ENCODE measurements at regions not wholly inside any gene's neighbourhood (a gene's known extent, or its start where the extent isn't known, plus 50 kb on each side); places are given as distances from the start of the nearest gene placed in this dataset.
"Not testable (repeated sequence)": the region's sequence is repeated elsewhere in the genome, so short reads cannot be mapped to it uniquely, and the experiment has no call there.

DNA sequence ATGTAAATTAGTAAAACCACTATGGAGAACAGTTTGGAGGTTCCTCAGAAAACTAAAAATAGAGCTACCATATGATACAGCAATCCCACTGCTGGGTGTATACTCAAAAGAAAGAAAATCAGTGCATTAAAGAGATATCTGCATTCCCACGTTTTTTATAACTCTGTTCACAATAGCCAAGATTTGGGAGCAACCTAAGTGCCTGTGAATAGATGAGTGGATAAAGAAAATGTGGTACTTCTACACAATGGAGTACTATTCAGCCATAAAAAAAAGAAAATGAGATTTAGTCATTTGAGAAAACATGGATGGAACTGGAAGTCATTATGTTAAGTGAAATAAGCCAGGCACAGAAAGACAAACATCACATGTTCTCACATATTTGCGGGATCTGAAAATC lies 246.0 kb upstream of the SOX9 start:
- not testable (repeated sequence) for H3K4me1 ChIP-seq (ENCODE audit: insufficient read depth, low read length); H3K9me3 ChIP-seq (ENCODE audit: control insufficient read depth, insufficient read depth, low read length); H3K36me3 ChIP-seq (ENCODE audit: insufficient read depth, low read length); H3K9ac ChIP-seq (ENCODE audit: low read depth, low read length)

DNA sequence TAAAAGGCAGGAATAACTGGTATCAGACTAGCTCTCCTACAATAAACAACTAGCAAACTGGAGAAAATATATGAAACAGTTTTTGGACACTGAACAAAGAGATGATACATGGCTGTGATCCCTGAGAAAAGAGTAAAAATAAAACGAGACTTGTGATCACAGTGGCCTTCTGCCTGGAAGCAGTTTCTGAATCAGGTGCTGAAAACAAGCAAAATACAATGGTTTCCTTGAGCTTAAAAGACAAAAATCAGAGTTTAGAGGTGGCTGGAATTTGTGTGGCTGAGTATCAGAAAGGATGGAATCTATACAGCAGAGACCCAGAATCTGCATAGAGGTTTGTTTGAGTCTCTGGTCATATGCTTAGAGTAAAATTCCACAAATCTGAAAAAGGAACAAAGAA lies 242.5 kb upstream of the SOX9 start:
- H3K9me3 ChIP-seq (ENCODE audit: control insufficient read depth, insufficient read depth, low read length) = no peaks in the 10 kb centered on the region
- no peaks in the 10 kb centered on the region for H3K36me3 ChIP-seq (ENCODE audit: insufficient read depth, low read length)
- no peaks in the 10 kb centered on the region for H3K4me1 ChIP-seq (ENCODE audit: insufficient read depth, low read length)
- no peak overlapping the region for H3K9ac ChIP-seq (ENCODE audit: low read depth, low read length)

DNA sequence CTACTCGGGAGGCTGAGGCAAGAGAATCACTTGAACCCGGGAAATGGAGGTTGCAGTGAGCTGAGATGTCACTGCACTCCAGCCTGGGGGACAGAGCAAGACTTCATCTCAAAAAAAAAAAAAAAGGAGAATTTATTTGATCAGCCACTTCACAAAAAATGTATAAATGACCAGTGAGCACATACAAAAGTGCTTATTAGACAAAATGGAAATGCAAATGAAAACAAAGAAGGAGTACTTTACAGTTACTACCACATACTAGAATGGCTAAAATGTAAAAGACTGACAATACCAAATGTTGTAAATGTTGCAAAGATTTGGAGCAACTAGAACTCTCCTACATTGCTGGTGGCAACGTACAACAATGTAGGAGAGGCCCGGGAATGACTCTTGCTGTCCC lies 241.8 kb upstream of the SOX9 start:
- no peaks in the 10 kb centered on the region for H3K9me3 ChIP-seq (ENCODE audit: control insufficient read depth, insufficient read depth, low read length)

DNA sequence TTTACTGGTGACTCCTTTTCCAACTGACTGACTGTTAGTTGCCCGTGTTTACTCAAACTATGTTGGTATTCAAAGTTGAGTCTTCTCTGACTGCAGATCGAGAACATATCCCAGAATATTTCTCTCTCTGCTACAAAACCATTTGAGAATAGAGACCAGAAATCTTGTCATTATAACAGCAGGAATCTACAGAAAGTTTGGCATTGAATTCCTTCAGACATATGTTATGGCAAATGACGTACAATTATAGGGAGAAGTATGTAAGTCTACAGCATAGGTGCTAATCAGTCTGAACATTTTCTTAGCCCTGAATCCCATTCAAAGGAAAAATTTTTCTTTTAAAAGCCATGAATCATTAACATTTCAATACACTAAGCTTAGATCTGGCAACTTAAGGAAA lies 239.8 kb upstream of the SOX9 start:
- H3K9me3 ChIP-seq (ENCODE audit: control insufficient read depth, insufficient read depth, low read length) = no peaks in the 10 kb centered on the region
- H3K36me3 ChIP-seq (ENCODE audit: insufficient read depth, low read length) = no peaks in the 10 kb centered on the region
- H3K4me1 ChIP-seq (ENCODE audit: insufficient read depth, low read length) = no peaks in the 10 kb centered on the region
- no peak overlapping the region for H3K9ac ChIP-seq (ENCODE audit: low read depth, low read length)

More for the DNA sequence above, 241.8 kb upstream of the SOX9 start:
- no peak overlapping the region for H3K9ac ChIP-seq (ENCODE audit: low read depth, low read length)
- no peaks in the 10 kb centered on the region for H3K36me3 ChIP-seq (ENCODE audit: insufficient read depth, low read length)
- no peaks in the 10 kb centered on the region for H3K4me1 ChIP-seq (ENCODE audit: insufficient read depth, low read length)

DNA sequence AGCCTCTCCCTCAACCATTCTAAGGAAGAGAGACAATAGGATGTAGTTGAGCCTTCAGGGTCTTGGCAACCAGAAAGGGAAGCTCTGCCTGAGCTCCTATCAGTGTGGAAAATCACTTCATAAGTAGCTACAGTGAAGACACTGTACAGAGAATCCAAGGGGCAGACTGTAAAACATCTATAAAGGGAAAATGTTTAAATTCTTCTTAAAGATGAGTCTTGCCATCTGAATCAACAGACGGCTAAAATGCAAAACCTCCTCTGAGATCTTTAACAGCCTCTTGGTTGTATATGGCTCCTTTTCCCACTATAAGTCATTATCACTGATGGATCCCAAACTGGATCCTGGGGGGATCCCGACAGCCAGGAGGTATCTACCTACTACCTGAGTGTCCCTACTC lies 239.2 kb upstream of the SOX9 start:
- Histone ChIP-seq H3K9me3 (ENCODE audit: control insufficient read depth, insufficient read depth, low read length) (no peaks in the 10 kb centered on the region), H3K9ac (ENCODE audit: low read depth, low read length) (no peak overlapping the region), H3K36me3 (ENCODE audit: insufficient read depth, low read length) (no peaks in the 10 kb centered on the region), H3K4me1 (ENCODE audit: insufficient read depth, low read length) (no peaks in the 10 kb centered on the region)

DNA sequence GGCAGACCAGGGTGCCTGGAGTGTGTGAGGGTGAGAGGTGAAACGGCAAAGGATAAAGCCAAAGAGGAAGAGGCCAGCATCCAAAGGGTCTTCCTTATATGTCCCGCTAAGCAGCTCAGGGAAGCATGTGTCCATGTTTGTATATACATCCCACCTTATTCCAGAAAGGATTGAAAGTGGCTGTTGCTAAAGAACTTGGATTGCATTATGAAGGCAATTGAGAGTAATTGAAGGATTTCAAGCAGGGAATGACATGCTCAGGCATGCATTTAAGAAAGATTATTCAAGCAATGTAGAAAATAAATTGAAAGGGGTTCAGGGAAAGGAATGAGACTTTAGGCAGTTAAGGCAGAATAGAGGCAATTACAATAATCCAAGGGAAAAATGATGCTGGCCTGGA lies 237.6 kb upstream of the SOX9 start:
- Histone ChIP-seq H3K9me3 (ENCODE audit: control insufficient read depth, insufficient read depth, low read length) (no peaks in the 10 kb centered on the region), H3K9ac (ENCODE audit: low read depth, low read length) (no peak overlapping the region), H3K4me1 (ENCODE audit: insufficient read depth, low read length) (no peaks in the 10 kb centered on the region), H3K36me3 (ENCODE audit: insufficient read depth, low read length) (no peaks in the 10 kb centered on the region)

DNA sequence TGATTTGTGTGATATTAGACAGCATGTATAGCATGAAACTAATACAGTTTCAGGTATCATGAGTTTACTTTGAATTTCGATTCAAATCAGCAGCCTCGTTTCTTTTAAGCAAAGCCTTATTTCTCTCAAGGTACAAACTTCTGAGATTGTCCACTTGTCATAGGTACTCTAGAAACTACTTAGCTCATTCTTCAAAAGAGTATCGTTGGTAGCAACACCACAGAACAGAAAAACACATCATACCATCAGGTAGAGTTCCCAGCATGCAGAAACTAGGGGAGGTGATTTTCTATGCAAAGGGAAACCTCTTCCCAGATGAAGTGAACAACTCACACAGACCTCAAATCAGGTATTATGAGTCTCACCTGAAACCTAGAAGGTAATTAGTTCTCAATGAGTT lies 237.0 kb upstream of the SOX9 start:
- H3K4me1 ChIP-seq (ENCODE audit: insufficient read depth, low read length) = no peaks in the 10 kb centered on the region
- no peaks in the 10 kb centered on the region for H3K36me3 ChIP-seq (ENCODE audit: insufficient read depth, low read length)
- H3K9ac ChIP-seq (ENCODE audit: low read depth, low read length) = no peak overlapping the region
- no peaks in the 10 kb centered on the region for H3K9me3 ChIP-seq (ENCODE audit: control insufficient read depth, insufficient read depth, low read length)

DNA sequence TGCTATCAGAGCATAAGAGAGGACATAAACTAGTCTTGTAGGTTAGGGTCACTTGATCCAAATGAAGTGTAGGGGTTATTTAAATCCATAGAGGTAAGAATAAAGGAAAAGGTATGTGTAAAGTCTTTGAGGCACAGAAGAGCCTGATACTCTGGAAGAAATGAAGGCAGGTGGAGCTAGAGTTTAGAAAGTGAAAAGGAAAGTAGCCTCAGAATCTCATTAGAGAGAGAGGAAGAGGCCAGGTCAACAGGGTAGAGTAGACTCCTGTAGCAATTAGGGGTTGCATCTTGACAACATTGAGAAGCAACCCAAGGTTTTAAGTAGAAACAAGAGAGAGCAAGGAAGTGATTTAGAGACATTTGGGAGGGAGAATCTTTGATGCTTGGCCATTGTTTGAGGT lies 235.2 kb upstream of the SOX9 start:
- no peaks in the 10 kb centered on the region for H3K36me3 ChIP-seq (ENCODE audit: insufficient read depth, low read length)
- no peaks in the 10 kb centered on the region for H3K9me3 ChIP-seq (ENCODE audit: control insufficient read depth, insufficient read depth, low read length)
- H3K4me1 ChIP-seq (ENCODE audit: insufficient read depth, low read length) = no peaks in the 10 kb centered on the region
- no peak overlapping the region for H3K9ac ChIP-seq (ENCODE audit: low read depth, low read length)

DNA sequence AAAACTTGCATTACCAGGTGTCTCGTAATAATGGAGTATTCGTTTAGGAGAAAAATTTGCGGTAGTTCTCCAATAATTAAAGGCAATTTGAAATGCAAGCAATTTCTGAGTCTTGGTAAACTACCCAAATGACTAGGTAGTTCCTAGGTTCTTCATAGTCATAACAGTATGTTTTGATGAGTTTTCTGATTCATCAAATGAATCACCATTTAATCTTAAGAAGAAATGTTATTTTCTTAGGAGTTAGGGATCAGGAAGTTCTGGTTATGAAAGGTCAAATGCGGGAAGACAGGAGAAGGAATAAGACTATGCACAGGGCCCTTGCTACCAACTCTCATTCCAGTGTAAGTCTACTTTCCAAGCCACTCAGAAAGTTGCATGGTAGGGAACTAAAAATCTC lies 221.5 kb upstream of the SOX9 start:
- Histone ChIP-seq H3K9ac (ENCODE audit: low read depth, low read length) (no peak overlapping the region), H3K9me3 (ENCODE audit: control insufficient read depth, insufficient read depth, low read length) (no peaks in the 10 kb centered on the region), H3K36me3 (ENCODE audit: insufficient read depth, low read length) (no peaks in the 10 kb centered on the region), H3K4me1 (ENCODE audit: insufficient read depth, low read length) (no peaks in the 10 kb centered on the region)

DNA sequence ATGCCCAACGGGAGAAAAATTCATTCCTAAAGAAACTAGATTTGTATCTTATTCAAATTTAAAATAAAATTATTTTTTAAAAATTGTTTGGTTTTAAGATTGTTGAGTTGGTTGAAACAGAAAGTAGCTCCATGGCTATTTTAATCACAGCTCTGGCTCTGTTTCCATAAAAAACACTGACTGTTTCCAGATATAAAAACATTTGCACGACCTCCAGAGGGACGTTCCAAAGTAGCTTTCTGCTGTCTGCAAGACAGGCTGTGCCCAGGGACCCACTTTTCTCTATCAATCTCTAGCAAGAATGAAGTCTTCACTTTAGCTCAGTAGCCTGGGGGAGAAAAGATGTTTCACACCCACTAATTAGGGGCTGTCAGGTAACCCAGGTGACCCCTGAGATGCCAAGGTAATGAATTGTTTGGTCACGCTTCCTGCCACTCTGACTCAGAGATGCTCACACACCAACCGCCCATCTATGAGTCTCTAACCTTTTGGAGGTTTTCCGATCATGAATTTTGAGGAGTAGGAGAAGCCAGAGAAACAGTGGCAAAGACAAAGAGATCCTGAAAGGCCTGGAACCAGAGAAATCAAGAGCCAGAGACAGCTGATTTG lies 220.1 kb upstream of the SOX9 start:
- Histone ChIP-seq H3K9me3 (ENCODE audit: control insufficient read depth, insufficient read depth, low read length) (no peaks in the 10 kb centered on the region), H3K4me1 (ENCODE audit: insufficient read depth, low read length) (no peaks in the 10 kb centered on the region), H3K9ac (ENCODE audit: low read depth, low read length) (no peak overlapping the region), H3K36me3 (ENCODE audit: insufficient read depth, low read length) (no peaks in the 10 kb centered on the region; the same call in 1 of the 2 replicates)

DNA sequence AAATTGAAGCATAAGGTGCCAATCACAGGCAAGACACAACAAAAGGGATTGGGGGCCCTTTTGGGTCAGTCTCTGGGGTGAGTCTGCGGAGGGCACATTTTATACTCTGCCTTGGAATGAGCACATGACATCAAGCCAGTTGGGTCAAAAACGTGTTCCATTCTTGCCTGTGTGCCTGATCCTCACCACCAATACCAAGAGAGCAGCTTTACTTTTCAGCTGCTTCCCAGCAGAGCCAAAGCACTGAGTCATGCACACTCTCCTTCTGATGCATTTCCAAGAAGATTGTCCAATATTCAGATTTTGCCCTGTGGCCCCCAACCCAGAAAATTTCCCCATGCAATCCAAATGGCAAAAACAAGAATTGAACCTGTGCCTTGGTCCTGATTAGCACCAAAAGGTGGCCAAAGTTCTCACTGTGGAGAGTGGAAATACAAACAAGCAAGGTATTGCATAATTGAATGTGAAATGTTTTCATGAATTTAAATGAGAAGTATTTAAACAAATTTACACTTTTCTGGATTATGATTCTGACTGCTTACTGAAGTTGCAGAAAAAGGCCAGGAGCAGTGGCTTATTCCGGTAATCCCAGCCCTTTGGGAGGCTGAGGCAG lies 217.8 kb upstream of the SOX9 start:
- Histone ChIP-seq H3K9me3 (ENCODE audit: control insufficient read depth, insufficient read depth, low read length) (no peaks in the 10 kb centered on the region), H3K9ac (ENCODE audit: low read depth, low read length) (no peak overlapping the region), H3K36me3 (ENCODE audit: insufficient read depth, low read length) (no peaks in the 10 kb centered on the region; the same call in 1 of the 2 replicates), H3K4me1 (ENCODE audit: insufficient read depth, low read length) (no peaks in the 10 kb centered on the region)

DNA sequence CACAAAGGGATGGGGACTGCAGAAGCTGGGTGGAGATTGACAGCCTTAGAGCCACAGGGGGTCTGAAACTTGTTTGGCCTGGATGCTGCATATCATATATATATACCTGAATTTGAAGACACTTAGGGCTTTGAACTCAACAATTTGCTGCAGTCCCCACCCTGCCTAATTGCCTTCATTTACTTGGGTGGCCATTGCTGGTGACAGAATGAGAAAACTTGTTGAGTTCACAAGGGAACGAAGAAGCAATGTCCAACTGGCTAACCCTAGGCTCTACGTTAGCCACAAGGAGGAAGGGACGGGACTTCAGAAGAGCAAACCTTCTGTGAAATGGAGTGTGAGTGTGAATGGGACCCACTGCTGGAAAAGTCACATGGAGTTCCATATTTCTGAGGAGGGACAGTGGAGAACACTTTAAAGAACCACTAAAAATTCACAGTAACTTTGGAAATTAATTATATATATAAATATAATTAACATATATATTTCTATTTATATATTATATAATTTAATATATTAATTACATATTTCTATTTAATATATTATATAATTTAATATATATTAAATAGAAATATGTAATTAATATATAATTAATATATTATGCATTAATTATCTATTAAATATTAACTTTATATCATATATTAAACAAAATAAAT lies 215.3 kb upstream of the SOX9 start:
- H3K36me3 ChIP-seq (ENCODE audit: insufficient read depth, low read length) = no peaks in the 10 kb centered on the region; the same call in 1 of the 2 replicates
- H3K4me1 ChIP-seq (ENCODE audit: insufficient read depth, low read length) = no peaks in the 10 kb centered on the region
- H3K9ac ChIP-seq (ENCODE audit: low read depth, low read length) = no peak overlapping the region
- no peaks in the 10 kb centered on the region for H3K9me3 ChIP-seq (ENCODE audit: control insufficient read depth, insufficient read depth, low read length)

DNA sequence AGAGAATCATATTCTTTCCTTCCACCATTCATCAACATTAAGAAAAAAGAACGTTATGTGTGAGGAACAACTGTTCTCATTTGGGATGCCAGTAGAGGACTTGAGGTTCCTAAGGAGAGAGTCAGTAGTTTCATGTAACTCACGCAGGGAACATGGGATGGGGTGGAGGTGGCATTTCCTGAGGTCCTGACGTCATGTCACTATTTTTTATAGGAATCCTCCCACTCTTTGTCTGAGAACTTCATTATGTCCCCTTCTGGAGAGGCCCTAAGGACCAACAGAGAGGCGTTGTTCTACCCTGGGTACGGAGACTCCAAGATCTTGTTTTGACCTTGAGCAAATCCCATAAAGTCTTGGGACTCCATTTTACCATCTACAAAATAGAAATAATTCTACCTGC lies 211.7 kb upstream of the SOX9 start:
- Histone ChIP-seq H3K36me3 (ENCODE audit: insufficient read depth, low read length) (no peaks in the 10 kb centered on the region; the same call in 1 of the 2 replicates), H3K9me3 (ENCODE audit: control insufficient read depth, insufficient read depth, low read length) (no peaks in the 10 kb centered on the region), H3K4me1 (ENCODE audit: insufficient read depth, low read length) (no peaks in the 10 kb centered on the region), H3K9ac (ENCODE audit: low read depth, low read length) (no peak overlapping the region)

DNA sequence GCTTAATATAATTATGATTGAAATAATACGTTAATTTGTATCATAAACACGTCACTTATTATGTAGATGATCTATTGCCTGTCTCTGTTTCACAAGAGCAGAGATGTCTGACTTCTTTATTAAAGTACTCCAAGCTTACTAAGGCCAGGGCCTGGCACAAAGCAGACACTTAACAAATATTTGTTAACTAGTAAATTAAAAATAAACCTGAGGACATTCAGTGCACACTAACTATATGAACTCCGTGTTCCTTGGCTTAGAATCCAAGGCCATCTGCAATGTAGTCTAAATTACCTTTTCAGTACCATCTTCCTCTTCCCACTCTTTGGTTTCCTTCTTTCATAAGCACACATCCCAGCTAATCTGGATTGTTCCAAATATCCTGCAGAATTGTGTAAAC lies 210.8 kb upstream of the SOX9 start:
- H3K4me1 ChIP-seq (ENCODE audit: insufficient read depth, low read length) = no peaks in the 10 kb centered on the region
- H3K36me3 ChIP-seq (ENCODE audit: insufficient read depth, low read length) = no peaks in the 10 kb centered on the region; the same call in 1 of the 2 replicates
- no peaks in the 10 kb centered on the region for H3K9me3 ChIP-seq (ENCODE audit: control insufficient read depth, insufficient read depth, low read length)
- no peak overlapping the region for H3K9ac ChIP-seq (ENCODE audit: low read depth, low read length)

DNA sequence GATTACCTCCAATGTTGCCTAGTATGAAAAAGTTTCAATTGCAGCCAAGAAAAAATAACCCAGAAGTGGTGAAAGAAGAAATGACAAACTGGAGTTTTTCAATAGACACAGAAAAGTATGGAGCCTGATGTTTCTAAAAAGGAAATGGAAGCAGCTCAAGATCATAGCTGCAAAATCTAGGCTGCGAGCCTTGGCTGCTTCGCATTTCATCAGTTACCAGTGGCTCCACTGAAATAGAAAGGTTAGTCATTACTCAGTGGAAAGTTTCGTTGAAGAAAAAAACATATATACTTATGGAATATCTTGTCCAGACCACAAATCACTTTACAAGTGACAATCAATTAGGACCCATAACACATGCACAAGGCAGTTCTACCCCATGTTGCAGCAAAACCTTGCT lies 206.8 kb upstream of the SOX9 start:
- Histone ChIP-seq H3K36me3 (ENCODE audit: insufficient read depth, low read length) (no peaks in the 10 kb centered on the region; the same call in 1 of the 2 replicates), H3K9me3 (ENCODE audit: control insufficient read depth, insufficient read depth, low read length) (no peaks in the 10 kb centered on the region), H3K4me1 (ENCODE audit: insufficient read depth, low read length) (no peaks in the 10 kb centered on the region), H3K9ac (ENCODE audit: low read depth, low read length) (no peak overlapping the region)

Data from ES-I3 (cell line).